Liver (tissue), 8 donors: ENCODE measurements at regions not wholly inside any gene's neighbourhood (a gene's known extent, or its start where the extent isn't known, plus 50 kb on each side); places are given as distances from the start of the nearest gene placed in this dataset.

ENCODE experiments used
- DNase-seq: peaks from one replicate; pipeline ENCODE4 v3.0.0-alpha.2; 2017; ENCODE audit warnings: low spot score
- H3K27ac ChIP-seq, 2 donors: one replicate each; pipeline ENCODE4 v1.7.0; 2013; ENCODE audit warnings: inconsistent platforms in 2 of 2, low read length in 2 of 2, control low read depth in 1 of 2, low read depth in 1 of 2, mild to moderate bottlenecking in 1 of 2
- H3K27me3 ChIP-seq, 4 donors: one replicate each; pipeline versions ENCODE4 v1.6.1 to v1.7.0; 2013; ENCODE audit warnings: low read length in 3 of 4, inconsistent platforms in 1 of 4, mild to moderate bottlenecking in 1 of 4, moderate library complexity in 1 of 4; ENCODE audit not compliant: control insufficient read depth in 4 of 4, insufficient read depth in 4 of 4
- H3K36me3 ChIP-seq, 4 donors: one replicate each; pipeline versions ENCODE4 v1.6.1 to v1.7.0; 2013; ENCODE audit warnings: low read length in 3 of 4, mild to moderate bottlenecking in 3 of 4, low read depth in 1 of 4, moderate library complexity in 1 of 4; ENCODE audit not compliant: control insufficient read depth in 4 of 4, insufficient read depth in 3 of 4
- H3K4me1 ChIP-seq, 4 donors: one replicate each; pipeline versions ENCODE4 v1.6.1 to v1.7.0; 2013; ENCODE audit warnings: low read length in 3 of 4, mild to moderate bottlenecking in 3 of 4, moderate library complexity in 1 of 4; ENCODE audit not compliant: control insufficient read depth in 4 of 4, insufficient read depth in 4 of 4
- H3K4me3 ChIP-seq, 3 donors: one replicate each; pipeline versions ENCODE4 v1.6.1 to v1.7.0; 2013; ENCODE audit warnings: low read length in 3 of 3, control low read depth in 1 of 3, low read depth in 1 of 3, mild to moderate bottlenecking in 1 of 3
- H3K9ac ChIP-seq, 2 donors: one replicate each; pipeline ENCODE4 v1.7.0; 2013; ENCODE audit warnings: low read length in 2 of 2, mild to moderate bottlenecking in 2 of 2, moderate library complexity in 2 of 2, control low read depth in 1 of 2, low read depth in 1 of 2
- H3K9me3 ChIP-seq, 4 donors: one replicate each; pipeline versions ENCODE4 v1.6.1 to v1.7.0; 2013; ENCODE audit warnings: low read length in 3 of 4; ENCODE audit not compliant: control insufficient read depth in 4 of 4
- ATF3 ChIP-seq: IDR thresholded peaks from 2 replicates; pipeline ENCODE4 v1.6.1; 2016; ENCODE audit warnings: antibody characterized with exemption
- CTCF ChIP-seq: fragments of 150-350 bp; IDR thresholded peaks from 2 replicates; pipeline ENCODE4 v1.5.1; 2017; ENCODE audit warnings: improper control_type of control experiment, low read depth, low read length; ENCODE audit not compliant: missing input control
- EGR1 ChIP-seq, 2 donors: IDR thresholded peaks; 2 replicates each; pipeline ENCODE4 v1.6.1; 2016 to 2018; ENCODE audit warnings: antibody characterized with exemption in 2 of 2, low read depth in 2 of 2
- FOXA1 ChIP-seq: IDR thresholded peaks from 2 replicates; pipeline ENCODE4 v1.6.1; 2016; ENCODE audit warnings: antibody characterized with exemption
- FOXA2 ChIP-seq: IDR thresholded peaks from 2 replicates; pipeline ENCODE4 v1.6.1; 2016; ENCODE audit warnings: antibody characterized with exemption
- GABPA ChIP-seq, 2 donors: IDR thresholded peaks in 1 of 2; conservative IDR thresholded peaks in 1 of 2; 2 replicates each; pipeline ENCODE4 v1.6.1; 2016; ENCODE audit warnings: antibody characterized with exemption in 2 of 2, mild to moderate bottlenecking in 1 of 2, moderate library complexity in 1 of 2
- HNF4A ChIP-seq, 2 donors: conservative IDR thresholded peaks; 2 replicates each; pipeline ENCODE4 v1.6.1; 2016; ENCODE audit warnings: antibody characterized with exemption in 2 of 2, mild to moderate bottlenecking in 2 of 2
- HNF4G ChIP-seq: IDR thresholded peaks from 2 replicates; pipeline ENCODE4 v1.6.1; 2016; ENCODE audit warnings: antibody characterized with exemption
- JUND ChIP-seq, 2 donors: IDR thresholded peaks; 2 replicates each; pipeline ENCODE4 v1.6.1; 2016; ENCODE audit warnings: antibody characterized with exemption in 2 of 2
- MAX ChIP-seq: IDR thresholded peaks from 2 replicates; pipeline ENCODE4 v1.6.1; 2016; ENCODE audit warnings: antibody characterized with exemption
- NR2F2 ChIP-seq: IDR thresholded peaks from 2 replicates; pipeline ENCODE4 v1.6.1; 2016; ENCODE audit warnings: antibody characterized with exemption
- RAD21 ChIP-seq, 2 donors: IDR thresholded peaks; 2 replicates each; pipeline ENCODE4 v1.6.1; 2016; ENCODE audit warnings: antibody characterized with exemption in 2 of 2, mild to moderate bottlenecking in 2 of 2
- RXRA ChIP-seq, 2 donors: IDR thresholded peaks; 2 replicates each; pipeline ENCODE4 v1.6.1; 2017 to 2018; ENCODE audit warnings: antibody characterized with exemption in 2 of 2, mild to moderate bottlenecking in 1 of 2
- SP1 ChIP-seq: IDR thresholded peaks from 2 replicates; pipeline ENCODE4 v1.6.1; 2018; ENCODE audit warnings: antibody characterized with exemption, mild to moderate bottlenecking
- TAF1 ChIP-seq: conservative IDR thresholded peaks from 2 replicates; pipeline ENCODE4 v1.6.1; 2016; ENCODE audit warnings: antibody characterized with exemption, mild to moderate bottlenecking
- YY1 ChIP-seq: IDR thresholded peaks from 2 replicates; pipeline ENCODE4 v1.6.1; 2016; ENCODE audit warnings: antibody characterized with exemption, mild to moderate bottlenecking
- WGBS: extraction: QIAGEN DNeasy Blood & Tissue Kit; methylation state at CpG from one replicate; pipeline ENCODE4 v1.1.7; 2013; 5-methylcytosine and 5-hydroxymethylcytosine counted together
- TF ChIP-seq, protein P1 (sequence below): IDR thresholded peaks from 2 replicates; pipeline ENCODE4 v1.6.1; 2016; ENCODE audit warnings: antibody characterized with exemption, mild to moderate bottlenecking
- TF ChIP-seq, protein P2 (sequence below): IDR thresholded peaks from 2 replicates; pipeline ENCODE4 v1.6.1; 2016; ENCODE audit warnings: antibody characterized with exemption
- donor health status: healthy.
- donor health status: healthy.
- donor health status: healthy.
- donor health status: healthy.
- donor health status: healthy.

DNA sequence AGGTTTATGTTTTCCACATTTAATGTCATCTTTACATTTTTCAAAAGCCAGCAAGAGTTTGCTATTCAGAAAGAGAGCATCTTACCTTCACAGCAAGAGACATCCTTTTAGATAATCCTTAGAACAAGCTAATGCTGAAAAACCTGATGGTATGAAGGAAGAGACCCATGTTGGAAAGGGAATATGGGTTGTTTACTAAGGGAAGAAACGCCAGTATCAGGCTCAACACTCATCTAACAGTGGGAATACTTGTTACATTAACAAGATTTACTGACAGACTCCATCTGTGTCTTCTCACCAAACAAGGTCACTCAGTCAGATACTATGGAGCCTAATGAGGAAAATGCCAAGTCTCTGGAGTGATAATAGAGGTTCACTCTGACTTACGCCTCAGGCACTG, 1474.1 kb upstream of the SLC39A10 start:
- Histone ChIP-seq H3K9me3 (no peaks in the 10 kb centered on the region), H3K4me3 (no peak overlapping the region), H3K27me3 (no peaks in the 10 kb centered on the region), H3K4me1 (no peaks in the 10 kb centered on the region), H3K9ac (no peak overlapping the region), H3K36me3 (no peaks in the 10 kb centered on the region), H3K27ac (no peak overlapping the region)
- WGBS = 39% methylated on average over 2 of the region's 2 CpGs
- DNase-seq = no peak
- no peak for TF ChIP-seq FOXA1

DNA sequence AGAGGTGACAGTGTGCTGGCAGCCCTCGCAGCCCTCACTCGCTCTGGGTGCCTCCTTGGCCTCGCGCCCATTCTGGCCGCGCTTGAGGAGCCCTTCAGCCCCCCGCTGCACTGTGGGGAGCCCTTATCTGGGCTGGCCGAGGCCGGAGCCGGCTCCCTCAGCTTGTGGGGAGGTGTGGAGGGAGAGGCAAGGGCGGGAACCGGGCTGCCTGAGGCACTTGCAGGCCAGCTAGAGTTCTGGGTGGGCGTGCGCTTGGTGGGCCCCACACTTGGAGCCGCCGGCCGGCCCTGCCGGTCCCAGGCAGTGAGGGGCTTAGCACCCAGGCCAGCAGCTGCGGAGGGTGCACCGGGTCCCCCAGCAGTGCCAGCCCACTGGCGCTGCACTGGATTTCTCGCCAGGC, 1480.9 kb upstream of the SLC39A10 start:
- H3K36me3 ChIP-seq = no peaks in the 10 kb centered on the region
- no peak overlapping the region for H3K9ac ChIP-seq
- TF ChIP-seq HNF4G = no peak
- TF ChIP-seq MAX = no peak
- no peak for TF ChIP-seq FOXA2
- TF ChIP-seq, protein P1, sequence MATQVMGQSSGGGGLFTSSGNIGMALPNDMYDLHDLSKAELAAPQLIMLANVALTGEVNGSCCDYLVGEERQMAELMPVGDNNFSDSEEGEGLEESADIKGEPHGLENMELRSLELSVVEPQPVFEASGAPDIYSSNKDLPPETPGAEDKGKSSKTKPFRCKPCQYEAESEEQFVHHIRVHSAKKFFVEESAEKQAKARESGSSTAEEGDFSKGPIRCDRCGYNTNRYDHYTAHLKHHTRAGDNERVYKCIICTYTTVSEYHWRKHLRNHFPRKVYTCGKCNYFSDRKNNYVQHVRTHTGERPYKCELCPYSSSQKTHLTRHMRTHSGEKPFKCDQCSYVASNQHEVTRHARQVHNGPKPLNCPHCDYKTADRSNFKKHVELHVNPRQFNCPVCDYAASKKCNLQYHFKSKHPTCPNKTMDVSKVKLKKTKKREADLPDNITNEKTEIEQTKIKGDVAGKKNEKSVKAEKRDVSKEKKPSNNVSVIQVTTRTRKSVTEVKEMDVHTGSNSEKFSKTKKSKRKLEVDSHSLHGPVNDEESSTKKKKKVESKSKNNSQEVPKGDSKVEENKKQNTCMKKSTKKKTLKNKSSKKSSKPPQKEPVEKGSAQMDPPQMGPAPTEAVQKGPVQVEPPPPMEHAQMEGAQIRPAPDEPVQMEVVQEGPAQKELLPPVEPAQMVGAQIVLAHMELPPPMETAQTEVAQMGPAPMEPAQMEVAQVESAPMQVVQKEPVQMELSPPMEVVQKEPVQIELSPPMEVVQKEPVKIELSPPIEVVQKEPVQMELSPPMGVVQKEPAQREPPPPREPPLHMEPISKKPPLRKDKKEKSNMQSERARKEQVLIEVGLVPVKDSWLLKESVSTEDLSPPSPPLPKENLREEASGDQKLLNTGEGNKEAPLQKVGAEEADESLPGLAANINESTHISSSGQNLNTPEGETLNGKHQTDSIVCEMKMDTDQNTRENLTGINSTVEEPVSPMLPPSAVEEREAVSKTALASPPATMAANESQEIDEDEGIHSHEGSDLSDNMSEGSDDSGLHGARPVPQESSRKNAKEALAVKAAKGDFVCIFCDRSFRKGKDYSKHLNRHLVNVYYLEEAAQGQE = no peak
- no peak for TF ChIP-seq HNF4A (conservative IDR thresholded peaks at IDR 0.05)
- TF ChIP-seq FOXA1 = no peak
- TF ChIP-seq TAF1 = no peak
- no peak for TF ChIP-seq JUND (IDR thresholded peaks at IDR 0.05)
- no peak for TF ChIP-seq RXRA (IDR thresholded peaks at IDR 0.05)
- no peak for TF ChIP-seq GABPA (IDR thresholded peaks at IDR 0.05 in 1 of 2, conservative IDR thresholded peaks at IDR 0.05 in 1 of 2)
- no peak for TF ChIP-seq RAD21 (IDR thresholded peaks at IDR 0.05)
- no peak for TF ChIP-seq ATF3
- TF ChIP-seq YY1 = no peak
- TF ChIP-seq, protein P2, sequence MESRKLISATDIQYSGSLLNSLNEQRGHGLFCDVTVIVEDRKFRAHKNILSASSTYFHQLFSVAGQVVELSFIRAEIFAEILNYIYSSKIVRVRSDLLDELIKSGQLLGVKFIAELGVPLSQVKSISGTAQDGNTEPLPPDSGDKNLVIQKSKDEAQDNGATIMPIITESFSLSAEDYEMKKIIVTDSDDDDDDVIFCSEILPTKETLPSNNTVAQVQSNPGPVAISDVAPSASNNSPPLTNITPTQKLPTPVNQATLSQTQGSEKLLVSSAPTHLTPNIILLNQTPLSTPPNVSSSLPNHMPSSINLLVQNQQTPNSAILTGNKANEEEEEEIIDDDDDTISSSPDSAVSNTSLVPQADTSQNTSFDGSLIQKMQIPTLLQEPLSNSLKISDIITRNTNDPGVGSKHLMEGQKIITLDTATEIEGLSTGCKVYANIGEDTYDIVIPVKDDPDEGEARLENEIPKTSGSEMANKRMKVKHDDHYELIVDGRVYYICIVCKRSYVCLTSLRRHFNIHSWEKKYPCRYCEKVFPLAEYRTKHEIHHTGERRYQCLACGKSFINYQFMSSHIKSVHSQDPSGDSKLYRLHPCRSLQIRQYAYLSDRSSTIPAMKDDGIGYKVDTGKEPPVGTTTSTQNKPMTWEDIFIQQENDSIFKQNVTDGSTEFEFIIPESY = no peak
- TF ChIP-seq SP1 = no peak
- no peak for TF ChIP-seq EGR1 (IDR thresholded peaks at IDR 0.05; ENCODE audit: low read depth in 2 of 2)
- no peak for TF ChIP-seq CTCF
- no peak for TF ChIP-seq NR2F2
- no peaks in the 10 kb centered on the region for H3K27me3 ChIP-seq
- H3K27ac ChIP-seq = no peak overlapping the region
- DNase-seq = no peak
- 96% methylated on average over 22 of the region's 22 CpGs for WGBS
- no peaks in the 10 kb centered on the region for H3K4me1 ChIP-seq
- no peaks in the 10 kb centered on the region for H3K9me3 ChIP-seq
- H3K4me3 ChIP-seq = no peak overlapping the region
